DOHH2 (cell line): ENCODE measurements at regions not wholly inside any gene's neighbourhood (a gene's known extent, or its start where the extent isn't known, plus 50 kb on each side); places are given as distances from the start of the nearest gene placed in this dataset.

Source experiments
- H3F3A ChIP-seq: fragments of 200-600 bp; sonication (generic), shearing (Covaris generic); 2 replicates; pipeline ENCODE4 v1.6.0; 2016; ENCODE audit warnings: antibody characterized with exemption, mild to moderate bottlenecking; ENCODE audit not compliant: control insufficient read depth, insufficient read depth
- H3K27ac ChIP-seq: fragments of 200-600 bp; sonication (generic); 2 replicates; pipeline ENCODE4 v1.5.1; 2014; ENCODE audit warnings: low read depth, mild to moderate bottlenecking, low read length, moderate library complexity
- H3K27me3 ChIP-seq: fragments of 200-600 bp; sonication (generic); 2 replicates; pipeline ENCODE4 v1.6.1; 2014; ENCODE audit warnings: mild to moderate bottlenecking, low read length, mixed read lengths; ENCODE audit not compliant: control insufficient read depth
- H3K36me3 ChIP-seq: fragments of 200-600 bp; sonication (generic); 2 replicates; pipeline ENCODE4 v1.6.1; 2014; ENCODE audit warnings: mild to moderate bottlenecking, low read length, moderate library complexity, mixed read lengths; ENCODE audit not compliant: control insufficient read depth
- H3K4me1 ChIP-seq: fragments of 200-600 bp; sonication (generic); 2 replicates; pipeline ENCODE4 v1.6.1; 2014; ENCODE audit warnings: mild to moderate bottlenecking, low read length, mixed read lengths; ENCODE audit not compliant: control insufficient read depth
- H3K4me2 ChIP-seq: fragments of 200-600 bp; sonication (generic); 2 replicates; pipeline ENCODE4 v1.6.0; 2014; ENCODE audit warnings: mild to moderate bottlenecking, low read length, moderate library complexity
- H3K4me3 ChIP-seq: fragments of 200-600 bp; sonication (generic); 2 replicates; pipeline ENCODE4 v1.5.1; 2014; ENCODE audit warnings: mild to moderate bottlenecking, low read length, mixed read lengths
- H3K79me2 ChIP-seq: fragments of 200-600 bp; sonication (generic); 2 replicates; pipeline ENCODE4 v1.6.1; 2014; ENCODE audit warnings: mild to moderate bottlenecking, low read length, mixed read lengths; ENCODE audit not compliant: control insufficient read depth
- H3K9me2 ChIP-seq: fragments of 200-600 bp; sonication (generic); replicated peaks from 2 replicates; pipeline ENCODE4 v1.6.1; 2014; ENCODE audit warnings: mild to moderate bottlenecking, low read length, mixed read lengths; ENCODE audit not compliant: control insufficient read depth
- H3K9me3 ChIP-seq: fragments of 200-600 bp; sonication (generic); 2 replicates; pipeline ENCODE4 v1.6.1; 2014; ENCODE audit warnings: antibody characterized with exemption, low read length, mixed read lengths; ENCODE audit not compliant: control insufficient read depth, insufficient read depth
- H4K20me1 ChIP-seq: fragments of 200-600 bp; sonication (generic); 2 replicates; pipeline ENCODE4 v1.6.0; 2014; ENCODE audit warnings: low read depth, mild to moderate bottlenecking, antibody characterized with exemption, low read length, moderate library complexity; ENCODE audit not compliant: control insufficient read depth, insufficient read depth
- EZH2phosphoT487 ChIP-seq: fragments of 200-600 bp; sonication (generic); IDR thresholded peaks from 2 replicates; pipeline ENCODE4 v1.6.1; 2017; ENCODE audit warnings: borderline replicate concordance, mild to moderate bottlenecking, antibody characterized with exemption, low read length, moderate library complexity, mixed read lengths
- TF ChIP-seq, protein P1 (sequence below): fragments of 200-600 bp; sonication (generic); IDR thresholded peaks from one replicate; pipeline ENCODE4 v1.5.1; 2014; ENCODE audit warnings: antibody characterized with exemption, mild to moderate bottlenecking, low read depth, low read length; ENCODE audit not compliant: poor library complexity, severe bottlenecking

GRCh38 chr4:130056286-130056685 lies 960.3 kb downstream of the C4orf33 start:
- no peaks in the 10 kb centered on the region for H3F3A ChIP-seq
- H3K4me3 ChIP-seq = no peak overlapping the region
- H3K27me3 ChIP-seq = no peaks in the 10 kb centered on the region
- H3K9me3 ChIP-seq = no peaks in the 10 kb centered on the region
- no peaks in the 10 kb centered on the region for H3K9me2 ChIP-seq
- H3K36me3 ChIP-seq = no peaks in the 10 kb centered on the region
- H3K27ac ChIP-seq = no peak overlapping the region
- no peak for TF ChIP-seq EZH2phosphoT487
- TF ChIP-seq, protein P1, sequence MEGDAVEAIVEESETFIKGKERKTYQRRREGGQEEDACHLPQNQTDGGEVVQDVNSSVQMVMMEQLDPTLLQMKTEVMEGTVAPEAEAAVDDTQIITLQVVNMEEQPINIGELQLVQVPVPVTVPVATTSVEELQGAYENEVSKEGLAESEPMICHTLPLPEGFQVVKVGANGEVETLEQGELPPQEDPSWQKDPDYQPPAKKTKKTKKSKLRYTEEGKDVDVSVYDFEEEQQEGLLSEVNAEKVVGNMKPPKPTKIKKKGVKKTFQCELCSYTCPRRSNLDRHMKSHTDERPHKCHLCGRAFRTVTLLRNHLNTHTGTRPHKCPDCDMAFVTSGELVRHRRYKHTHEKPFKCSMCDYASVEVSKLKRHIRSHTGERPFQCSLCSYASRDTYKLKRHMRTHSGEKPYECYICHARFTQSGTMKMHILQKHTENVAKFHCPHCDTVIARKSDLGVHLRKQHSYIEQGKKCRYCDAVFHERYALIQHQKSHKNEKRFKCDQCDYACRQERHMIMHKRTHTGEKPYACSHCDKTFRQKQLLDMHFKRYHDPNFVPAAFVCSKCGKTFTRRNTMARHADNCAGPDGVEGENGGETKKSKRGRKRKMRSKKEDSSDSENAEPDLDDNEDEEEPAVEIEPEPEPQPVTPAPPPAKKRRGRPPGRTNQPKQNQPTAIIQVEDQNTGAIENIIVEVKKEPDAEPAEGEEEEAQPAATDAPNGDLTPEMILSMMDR = no peak
- no peaks in the 10 kb centered on the region for H3K79me2 ChIP-seq
- H3K4me1 ChIP-seq = no peaks in the 10 kb centered on the region
- H4K20me1 ChIP-seq = no peaks in the 10 kb centered on the region
- H3K4me2 ChIP-seq = no peak overlapping the region

- Histone ChIP-seq H3F3A (no peaks in the 10 kb centered on the region), H4K20me1 (no peaks in the 10 kb centered on the region), H3K36me3 (no peaks in the 10 kb centered on the region), H3K27me3 (no peaks in the 10 kb centered on the region), H3K9me3 (no peaks in the 10 kb centered on the region), H3K9me2 (no peaks in the 10 kb centered on the region), H3K27ac (no peak overlapping the region), H3K4me1 (no peaks in the 10 kb centered on the region), H3K4me3 (no peak overlapping the region), H3K4me2 (no peak overlapping the region), H3K79me2 (no peaks in the 10 kb centered on the region)
- TF ChIP-seq, protein P1 = no peak
- TF ChIP-seq EZH2phosphoT487 = no peak
Measured at GRCh38 chr4:130064471-130064870, 968.5 kb downstream of the C4orf33 start.

- no peaks in the 10 kb centered on the region for H3F3A ChIP-seq
- H3K4me3 ChIP-seq = no peak overlapping the region
- no peak overlapping the region for H3K4me2 ChIP-seq
- no peaks in the 10 kb centered on the region for H3K36me3 ChIP-seq
- H3K4me1 ChIP-seq = no peaks in the 10 kb centered on the region
- no peaks in the 10 kb centered on the region for H3K9me3 ChIP-seq
- H3K79me2 ChIP-seq = no peaks in the 10 kb centered on the region
- H4K20me1 ChIP-seq = no peaks in the 10 kb centered on the region
- TF ChIP-seq, protein P1 = no peak
- TF ChIP-seq EZH2phosphoT487 = no peak
- no peaks in the 10 kb centered on the region for H3K9me2 ChIP-seq
- H3K27me3 ChIP-seq = no peaks in the 10 kb centered on the region
- no peak overlapping the region for H3K27ac ChIP-seq
Measured at GRCh38 chr4:130067419-130067818, 971.5 kb downstream of the C4orf33 start.

DNA sequence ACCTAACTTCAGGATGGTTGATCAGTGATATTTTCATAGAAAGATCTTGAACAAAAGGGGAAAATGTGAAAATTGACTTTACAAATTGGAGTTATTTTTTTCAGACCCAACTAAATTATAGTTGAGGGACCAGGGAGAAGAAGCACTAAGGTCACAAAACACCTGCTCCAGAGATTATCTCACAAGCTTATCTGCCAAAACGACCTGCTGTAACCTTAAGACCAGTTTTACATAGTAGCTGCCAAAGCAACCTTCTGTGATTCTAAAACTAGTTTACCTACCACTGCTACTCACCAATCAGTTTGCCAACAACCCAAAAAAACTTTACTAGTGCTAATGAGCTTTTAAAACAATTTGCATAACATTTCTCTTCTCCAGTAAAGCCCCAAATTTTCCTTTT lies 972.1 kb downstream of the C4orf33 start:
- Histone ChIP-seq H3K79me2 (no peaks in the 10 kb centered on the region), H3K27ac (no peak overlapping the region)
- TF ChIP-seq, protein P1 = no peak
- TF ChIP-seq EZH2phosphoT487 = no peak

More for the DNA sequence above, 972.1 kb downstream of the C4orf33 start:
- Histone ChIP-seq H3F3A (no peaks in the 10 kb centered on the region), H3K9me2 (no peaks in the 10 kb centered on the region), H4K20me1 (no peaks in the 10 kb centered on the region), H3K4me3 (no peak overlapping the region), H3K27me3 (no peaks in the 10 kb centered on the region), H3K36me3 (no peaks in the 10 kb centered on the region), H3K4me1 (no peaks in the 10 kb centered on the region), H3K9me3 (no peaks in the 10 kb centered on the region), H3K4me2 (no peak overlapping the region)
